Fibroblast of skin of right biceps (primary cell): ENCODE measurements at regions not wholly inside any gene's neighbourhood (a gene's known extent, or its start where the extent isn't known, plus 50 kb on each side); places are given as distances from the start of the nearest gene placed in this dataset.
A peak's percentile ranks its signal among the peaks of the same experiment; 100 is the strongest.
"Not testable (repeated sequence)": the region's sequence is repeated elsewhere in the genome, so short reads cannot be mapped to it uniquely, and the experiment has no call there.

Source experiments
- DNase-seq: peaks from one replicate; pipeline ENCODE4 v3.0.0-alpha.2; 2013

DNA sequence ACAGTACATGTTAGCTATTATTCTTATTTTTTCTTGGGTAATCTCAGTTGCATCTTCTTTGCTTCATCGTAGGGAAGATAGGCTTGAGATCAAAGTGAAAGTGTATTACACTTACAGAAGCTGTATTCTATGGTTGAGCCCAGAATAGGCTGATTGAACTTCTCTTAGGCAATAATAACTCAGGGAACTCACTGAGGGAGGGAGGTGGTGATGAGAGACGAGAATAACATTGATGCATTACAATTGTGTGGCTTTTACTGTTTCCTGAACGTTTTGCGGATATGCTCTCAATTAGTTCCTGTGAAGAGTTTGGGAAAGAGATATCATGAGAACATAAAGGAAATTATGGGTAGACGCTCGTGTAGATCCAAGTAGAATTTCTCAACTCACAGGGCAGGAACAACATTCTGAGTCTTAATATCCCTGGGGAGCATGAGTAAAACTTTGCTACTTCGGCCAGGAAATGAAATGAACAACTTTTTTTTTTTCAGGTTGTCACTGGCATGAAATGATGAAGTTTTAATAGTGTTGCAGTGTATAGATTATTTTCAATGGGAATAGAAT is 302.2 kb downstream of the TUSC7 start:
- DNase-seq = peak; percentile 51

DNA sequence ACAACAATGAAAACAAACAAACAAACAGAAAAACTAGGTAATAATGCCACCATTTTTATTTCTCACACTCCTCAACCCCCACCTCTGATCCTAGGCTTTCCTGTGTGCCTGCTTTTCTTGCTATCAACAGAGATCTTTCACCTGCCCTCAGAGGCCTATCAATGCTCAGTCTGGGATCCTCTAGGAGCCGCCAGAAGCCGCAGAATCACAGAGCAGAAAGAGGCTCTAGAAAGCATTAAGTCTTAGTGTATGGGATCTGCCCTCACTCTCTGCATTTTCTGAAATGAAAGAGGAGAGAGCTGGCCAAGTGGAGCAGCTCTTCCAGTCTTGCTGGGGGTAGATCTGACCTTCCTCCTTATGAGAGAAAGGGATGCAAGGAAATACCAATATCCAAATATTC is 306.8 kb downstream of the TUSC7 start:
- DNase-seq = peak; percentile 10

DNA sequence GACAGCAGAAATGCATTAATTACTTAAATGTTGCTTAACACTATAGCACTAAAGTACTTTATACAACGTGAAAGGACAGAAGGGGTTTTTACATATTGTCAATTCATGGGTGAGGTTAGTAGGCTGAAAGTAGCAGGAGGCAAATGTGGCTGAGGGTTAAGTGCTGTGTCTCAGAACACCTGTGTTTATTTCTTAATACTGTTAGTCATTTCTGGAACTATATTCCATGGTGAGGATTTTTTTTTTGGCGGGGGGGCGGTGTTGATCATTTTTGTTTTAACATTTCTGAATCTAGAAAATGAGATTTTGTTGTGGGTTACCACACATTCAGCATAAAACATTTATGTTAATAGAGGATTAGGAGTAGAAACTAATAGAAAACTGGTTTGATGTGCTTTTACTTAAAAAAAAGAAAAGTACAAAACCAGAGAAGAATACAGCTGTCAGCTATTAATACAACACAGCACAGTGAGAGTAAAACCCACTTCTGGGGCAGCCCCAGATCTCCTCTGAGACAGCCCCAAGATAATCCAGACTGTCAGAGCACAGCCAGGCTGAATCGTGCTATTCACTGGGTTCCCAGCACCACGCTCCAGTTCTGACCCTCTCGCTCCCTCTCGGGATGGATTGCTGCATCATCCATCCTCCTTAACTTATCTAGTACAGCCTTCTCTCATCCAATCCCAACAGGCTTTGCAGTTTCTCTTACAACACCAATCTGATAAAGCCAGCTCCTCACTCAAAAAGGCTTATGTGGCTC is 307.7 kb downstream of the TUSC7 start:
- no peak for DNase-seq

DNA sequence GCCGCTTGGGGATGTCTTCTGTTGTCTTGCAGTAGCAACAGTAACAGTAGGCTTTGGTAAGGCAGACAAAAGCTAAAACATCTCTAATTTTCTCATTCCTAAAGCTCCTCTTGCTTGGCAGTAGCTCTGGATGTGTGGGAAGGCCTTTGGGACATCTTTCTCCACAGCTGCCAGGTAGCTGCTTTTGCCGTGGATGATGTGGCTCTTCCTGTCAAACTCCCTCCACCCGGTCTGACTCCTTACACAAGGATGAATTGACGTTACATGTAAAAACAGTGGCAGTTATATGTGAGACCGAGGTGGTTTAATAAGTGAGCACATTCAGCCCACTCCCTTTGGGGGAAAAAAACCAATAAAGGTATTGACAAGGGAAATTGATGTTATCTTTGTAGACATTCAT is 309.1 kb downstream of the TUSC7 start:
- DNase-seq = no peak

DNA sequence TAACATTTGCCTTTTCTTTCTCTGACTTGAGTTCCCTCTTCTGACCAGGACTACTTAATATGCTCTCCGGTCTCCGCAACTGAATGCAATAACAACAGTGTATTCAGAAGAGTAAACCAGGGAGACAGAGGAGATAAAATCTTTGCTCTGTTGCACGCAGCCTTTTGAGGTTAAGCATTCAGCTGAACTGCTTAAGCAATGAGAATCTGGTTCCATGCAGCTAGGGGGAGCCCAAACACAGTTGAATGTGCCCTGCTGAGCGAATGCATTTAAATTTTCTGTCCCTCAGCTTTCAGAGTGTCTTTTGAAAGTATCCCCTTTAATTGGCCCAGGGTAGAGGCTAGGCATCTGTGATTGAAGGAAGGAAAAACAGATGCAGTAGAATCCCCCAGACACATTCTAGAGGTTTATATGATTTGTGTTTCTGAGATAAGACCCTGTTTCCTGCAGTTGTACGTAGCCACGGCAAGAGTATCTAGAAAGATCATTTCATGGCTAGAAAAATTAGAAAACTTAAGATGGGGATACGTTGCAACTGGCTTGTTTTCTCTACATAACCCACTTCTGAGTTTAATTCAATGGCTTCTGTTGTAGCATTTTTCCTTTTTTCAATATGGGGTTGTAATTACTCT is 309.6 kb downstream of the TUSC7 start:
- DNase-seq = peak; percentile 66

DNA sequence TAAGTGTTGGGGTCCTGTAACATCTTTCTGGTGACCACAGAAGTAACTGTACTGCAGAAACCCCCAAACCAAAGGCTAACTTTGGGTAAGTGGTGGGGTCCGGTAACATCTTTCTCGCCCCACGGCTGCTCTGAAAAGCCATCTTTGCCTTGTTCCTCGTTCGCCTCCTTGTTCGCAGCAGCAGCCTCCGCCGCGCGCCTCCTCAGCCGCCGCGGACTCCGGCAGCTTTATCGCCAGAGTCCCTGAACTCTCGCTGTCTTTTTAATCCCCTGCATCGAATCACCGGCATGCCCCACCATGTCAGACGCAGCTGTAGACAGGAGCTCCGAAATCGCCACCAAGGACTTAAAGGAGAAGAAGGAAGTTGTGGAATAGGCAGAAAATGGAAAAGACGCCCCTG is 316.8 kb downstream of the TUSC7 start:
- DNase-seq = no peak

DNA sequence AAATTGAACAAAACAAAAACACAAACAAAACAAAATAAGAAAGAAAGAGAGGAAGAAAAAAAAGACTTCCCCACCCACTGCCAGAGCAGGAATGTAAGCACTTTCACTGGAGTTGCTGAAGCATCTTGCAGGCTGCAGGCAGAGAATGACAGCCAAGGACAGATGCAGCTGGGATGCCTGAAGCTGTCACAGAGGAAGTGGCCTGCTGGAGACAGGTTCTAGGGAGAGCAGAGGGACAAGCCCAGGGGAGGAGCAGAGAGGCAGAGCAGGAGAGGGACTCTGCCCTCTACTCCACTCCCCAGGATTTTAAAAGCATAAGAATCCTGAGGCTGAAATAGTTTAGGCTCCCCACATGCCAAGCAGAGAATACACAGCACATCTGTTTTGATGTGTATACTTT is 326.2 kb downstream of the TUSC7 start:
- DNase-seq = peak; percentile 32

DNA sequence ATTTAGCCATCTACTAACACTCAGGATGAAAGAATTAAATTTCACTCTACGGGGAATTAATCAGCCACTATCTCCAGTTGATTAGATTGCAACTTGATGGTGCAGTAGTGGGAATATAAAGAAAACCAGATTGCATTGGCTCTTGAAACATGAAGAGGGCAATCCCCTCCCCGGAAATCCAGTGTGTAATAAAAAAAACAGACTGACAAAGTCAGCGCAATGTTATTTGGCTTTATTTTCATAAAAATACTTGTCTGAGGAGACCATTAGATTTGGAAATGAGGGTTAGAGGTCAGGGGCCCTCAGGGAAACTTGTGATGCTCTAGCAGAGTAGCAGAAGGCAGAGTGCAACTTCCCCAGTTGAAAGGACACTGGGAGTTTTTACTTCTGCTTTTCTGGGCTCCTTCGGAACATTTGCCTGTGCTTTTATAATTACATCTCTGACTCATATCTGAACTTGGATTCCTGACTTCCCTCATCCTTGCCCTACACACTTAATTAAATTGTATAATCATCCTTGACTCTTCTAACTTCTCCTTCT is 326.8 kb downstream of the TUSC7 start:
- peak; percentile 78 for DNase-seq

DNA sequence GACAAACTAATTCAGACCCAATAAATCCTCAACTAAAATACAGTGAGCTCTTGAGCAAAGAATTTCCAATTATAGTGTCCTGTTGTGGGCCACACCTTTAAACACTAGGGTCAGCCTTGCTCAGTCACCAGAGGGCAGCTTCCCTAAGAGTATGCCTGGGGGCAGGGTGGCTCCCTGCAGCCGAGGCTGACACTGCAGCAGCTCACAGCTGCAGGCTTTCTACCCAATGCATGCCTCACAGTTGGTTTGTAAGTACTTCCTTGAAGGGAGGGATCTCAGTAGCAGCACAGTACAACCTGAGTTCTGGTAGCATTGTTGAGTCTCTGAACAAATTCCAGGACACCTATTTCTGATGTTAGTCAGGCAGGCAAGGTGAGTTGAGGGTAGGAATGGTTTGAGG is 335.6 kb downstream of the TUSC7 start:
- no peak for DNase-seq

DNA sequence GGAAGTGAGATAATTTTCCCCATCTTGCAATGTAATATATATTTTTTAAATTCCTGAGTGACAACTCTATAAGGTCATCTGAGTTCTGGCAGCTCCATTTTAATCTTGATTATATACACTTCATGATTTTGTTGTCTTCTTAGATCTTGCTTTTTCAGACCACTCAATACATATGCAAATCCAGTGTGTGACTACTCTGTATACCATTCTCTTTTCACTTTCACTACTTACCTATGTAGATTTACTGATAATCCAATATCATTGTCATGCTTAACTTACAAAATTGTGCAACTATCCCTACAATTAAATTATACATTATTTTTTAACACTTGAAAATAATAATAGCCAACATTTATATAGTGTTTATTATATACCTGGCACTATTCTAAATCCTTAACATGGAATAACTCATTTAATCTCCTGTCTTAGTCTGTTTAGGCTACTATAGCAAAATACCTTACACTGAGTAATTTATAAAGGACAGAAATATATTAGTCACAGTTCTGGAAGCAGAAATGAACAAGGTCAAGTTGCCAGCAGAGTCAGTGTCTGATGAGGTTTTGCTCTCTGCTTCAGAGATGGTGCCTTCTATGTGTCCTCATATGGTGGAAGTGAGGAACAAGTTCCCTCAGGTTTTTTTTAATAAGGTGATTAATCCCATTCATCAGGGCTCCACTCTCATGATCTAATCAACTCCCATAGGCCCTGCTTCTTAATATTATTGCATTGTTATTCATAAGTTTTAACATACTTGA is 338.5 kb downstream of the TUSC7 start:
- no peak for DNase-seq

DNA sequence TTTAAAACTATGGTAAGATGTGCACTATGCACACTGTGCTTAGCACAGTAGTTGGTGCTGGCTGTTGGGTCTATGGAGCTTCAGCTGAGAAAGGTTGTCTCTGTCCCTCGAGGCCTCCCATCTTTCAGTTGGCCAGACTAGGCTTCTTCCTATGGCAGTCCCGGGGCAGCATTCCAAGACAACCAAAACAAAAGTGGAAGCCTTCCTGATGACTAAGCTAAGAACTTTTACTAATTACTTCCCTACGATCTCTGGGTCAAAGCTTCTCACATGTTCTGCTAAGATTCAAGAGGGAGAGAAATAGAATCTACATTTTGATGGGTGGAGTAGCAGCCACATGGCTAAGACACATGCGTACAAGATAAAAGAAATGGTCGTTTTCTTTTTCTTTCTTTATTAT is 342.8 kb downstream of the TUSC7 start:
- DNase-seq = peak; percentile 88

DNA sequence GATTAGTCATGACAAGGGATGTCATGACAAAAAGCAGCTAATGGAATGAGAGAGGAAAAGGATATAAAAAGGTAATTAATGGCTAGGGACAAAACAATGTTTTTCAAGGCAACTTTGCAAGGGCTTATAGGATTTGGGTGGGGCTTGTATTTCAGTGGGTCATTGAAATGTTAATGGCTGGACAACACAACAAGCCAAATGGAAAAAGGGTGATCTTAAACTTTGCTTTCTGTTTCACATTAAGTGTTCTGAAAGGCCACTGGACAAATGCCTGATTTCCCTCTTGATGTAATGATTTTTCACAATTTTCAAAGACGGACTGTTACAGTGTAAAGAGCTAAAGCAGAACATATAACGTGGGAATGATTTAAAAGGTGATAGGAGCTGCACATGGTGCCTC is 345.0 kb downstream of the TUSC7 start:
- no peak for DNase-seq

DNA sequence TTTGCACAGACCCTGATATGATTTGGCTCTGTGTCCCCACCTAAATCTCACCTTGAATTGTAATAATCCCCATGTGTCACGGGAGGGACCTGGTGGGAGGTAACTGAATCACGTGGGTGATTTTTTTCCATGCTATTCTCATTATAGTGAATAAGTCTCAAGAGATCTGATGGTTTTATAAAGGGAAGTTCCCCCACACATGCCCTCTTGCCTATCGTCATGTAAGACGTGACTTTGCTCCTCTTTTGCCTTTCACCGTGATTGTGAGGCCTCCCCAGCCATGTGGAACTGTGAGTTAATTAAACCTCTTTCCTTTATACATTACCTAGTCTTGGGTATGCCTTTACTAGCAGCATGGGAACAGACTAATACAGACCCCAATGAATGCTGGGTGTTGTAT is 347.4 kb downstream of the TUSC7 start:
- DNase-seq = not testable (repeated sequence)

DNA sequence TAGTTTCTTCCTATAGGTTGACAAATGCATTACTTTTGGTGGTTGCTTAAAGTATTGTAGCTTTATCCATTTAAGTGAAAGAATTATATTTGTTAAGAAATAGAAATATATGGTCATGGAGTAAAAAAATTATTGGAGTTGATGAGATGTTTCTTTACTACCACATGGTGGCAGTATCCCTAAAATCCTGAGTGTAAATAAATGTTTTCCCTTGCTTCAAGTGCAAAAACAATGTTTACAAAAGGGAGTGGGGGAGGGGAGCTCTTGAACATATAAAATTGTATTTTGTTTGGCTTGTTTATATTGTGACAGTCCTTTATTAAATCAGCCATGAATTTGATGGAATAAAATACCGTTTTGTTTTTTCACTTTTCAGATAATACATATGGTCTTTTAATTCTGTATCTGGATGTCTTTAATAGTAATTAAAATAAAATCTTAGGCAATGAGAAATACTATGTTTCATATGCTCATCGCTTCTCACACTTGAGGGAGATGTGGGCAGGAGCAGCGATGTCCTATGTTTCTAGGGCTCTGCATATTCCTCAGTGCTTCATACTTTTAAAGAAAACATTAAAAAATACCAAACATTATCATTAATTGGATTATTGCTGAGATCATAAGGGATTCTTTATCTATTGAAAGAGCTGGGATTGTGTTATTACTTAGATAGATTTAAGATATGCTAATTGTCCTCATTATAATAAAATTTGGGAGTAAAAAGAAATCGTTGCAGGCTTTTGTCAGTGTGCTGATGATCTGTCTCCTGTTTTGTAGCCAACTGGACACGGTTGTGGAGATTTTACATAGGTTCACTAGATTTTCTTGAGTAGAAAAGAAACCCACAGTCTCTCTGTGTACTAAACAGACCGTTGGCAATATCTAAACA is 349.7 kb downstream of the TUSC7 start:
- peak; percentile 29 for DNase-seq

DNA sequence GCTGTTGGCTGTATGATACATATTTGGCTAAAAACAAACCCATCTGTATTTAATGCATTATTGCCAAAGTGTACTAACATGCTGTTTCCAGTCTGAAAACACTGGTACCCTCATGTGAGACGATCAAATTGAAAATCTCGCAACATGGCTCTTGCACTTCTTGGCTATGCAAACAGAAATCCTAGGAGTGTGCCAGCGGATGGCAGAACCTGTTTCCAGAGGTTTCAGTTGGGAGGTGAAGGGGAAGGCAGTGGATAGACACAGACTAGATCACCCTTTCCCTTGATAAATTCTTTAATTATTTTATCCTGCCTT is 350.3 kb downstream of the TUSC7 start:
- no peak for DNase-seq

DNA sequence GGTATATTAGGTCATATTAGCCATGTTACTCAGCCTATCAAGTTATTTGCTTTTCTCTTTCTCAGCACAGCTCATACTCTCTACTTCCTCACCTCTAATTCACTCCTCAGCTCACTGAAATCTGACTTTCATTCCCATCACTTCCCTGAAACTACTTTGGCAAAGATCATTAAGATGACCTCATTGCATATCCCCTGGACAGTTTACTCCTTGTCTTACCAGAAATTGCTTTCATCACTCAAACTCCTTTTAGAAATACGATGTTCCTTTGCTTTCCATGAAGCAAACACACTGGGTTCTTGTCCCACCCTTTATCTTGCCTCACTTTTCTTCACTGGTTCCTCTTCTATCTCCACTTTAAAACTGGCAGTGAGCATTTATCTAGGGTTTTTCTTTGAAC is 354.4 kb downstream of the TUSC7 start:
- DNase-seq = peak; percentile 60

DNA sequence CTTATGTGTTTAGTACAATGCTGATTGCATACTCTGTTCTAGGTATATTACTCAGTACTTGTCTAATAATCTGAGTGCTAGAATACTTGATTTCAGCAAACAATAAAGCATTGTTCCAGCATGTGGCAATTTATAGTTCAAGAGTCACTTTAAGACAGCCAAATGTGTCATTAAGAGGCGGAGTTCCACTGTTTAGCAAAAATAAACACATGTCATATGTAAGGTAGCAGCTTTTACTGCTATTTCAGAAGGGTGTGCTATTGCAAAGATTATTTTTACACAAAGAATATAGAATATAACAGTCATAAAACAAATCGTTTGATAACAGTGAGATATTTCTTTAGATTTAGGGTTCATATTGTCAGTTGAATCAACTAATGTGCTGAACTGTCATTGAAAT is 358.7 kb downstream of the TUSC7 start:
- no peak for DNase-seq

DNA sequence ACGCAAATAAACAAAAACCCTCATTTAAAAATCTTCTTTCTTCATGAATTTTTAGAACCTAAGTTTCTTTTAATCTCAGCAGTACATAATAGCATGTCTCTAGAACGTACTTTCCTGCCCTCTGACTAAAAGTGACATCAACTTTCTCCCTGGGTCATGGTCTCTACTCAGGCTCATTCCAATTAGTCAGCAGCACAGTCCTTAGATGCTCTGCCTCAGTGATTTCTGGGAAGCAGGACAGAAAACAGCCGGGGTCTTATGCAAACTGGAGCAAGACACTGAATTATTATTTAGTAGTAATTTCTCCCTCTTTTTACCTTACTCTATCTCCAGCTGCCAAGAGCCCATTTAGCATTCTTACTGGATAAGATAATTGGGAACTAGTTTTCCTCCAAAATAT is 365.2 kb downstream of the TUSC7 start:
- peak; percentile 20 for DNase-seq

DNA sequence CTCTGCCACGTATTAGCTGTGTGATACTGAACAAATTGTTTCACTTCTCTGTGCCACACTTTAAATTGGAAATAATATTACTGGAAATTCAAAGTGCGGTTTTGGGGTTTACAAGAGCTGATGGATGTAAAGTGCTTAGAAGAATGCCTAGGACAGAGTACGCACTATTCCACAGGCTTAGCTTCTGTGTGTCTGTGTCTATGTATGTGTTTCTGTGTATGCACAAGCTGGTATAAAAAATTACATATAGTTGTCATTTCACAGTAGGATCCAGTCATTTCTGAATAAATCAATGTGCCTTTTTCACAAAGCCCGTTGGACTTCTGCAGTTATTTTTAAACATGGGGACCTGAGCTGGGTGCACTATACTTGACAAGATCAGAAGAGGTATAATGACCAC is 370.4 kb downstream of the TUSC7 start:
- DNase-seq = no peak

DNA sequence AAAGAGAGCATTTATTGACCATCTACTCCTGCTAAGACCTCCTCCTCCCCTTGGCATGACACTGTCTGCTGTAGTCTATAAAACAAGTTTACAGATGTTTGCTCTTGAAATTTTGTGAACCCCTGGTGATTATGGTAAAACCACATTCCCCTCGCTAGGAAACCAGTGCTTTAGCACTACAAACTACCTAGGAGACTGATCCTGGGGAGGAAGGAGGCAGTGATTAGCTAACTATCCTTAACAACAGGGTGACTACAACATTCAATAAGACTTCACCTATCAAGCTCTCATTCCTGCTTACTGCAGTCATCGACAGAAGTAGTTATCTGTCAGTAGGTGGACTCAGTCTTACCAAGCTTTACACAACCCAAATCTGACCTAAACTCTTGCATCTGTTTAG is 371.3 kb downstream of the TUSC7 start:
- DNase-seq = no peak

DNA sequence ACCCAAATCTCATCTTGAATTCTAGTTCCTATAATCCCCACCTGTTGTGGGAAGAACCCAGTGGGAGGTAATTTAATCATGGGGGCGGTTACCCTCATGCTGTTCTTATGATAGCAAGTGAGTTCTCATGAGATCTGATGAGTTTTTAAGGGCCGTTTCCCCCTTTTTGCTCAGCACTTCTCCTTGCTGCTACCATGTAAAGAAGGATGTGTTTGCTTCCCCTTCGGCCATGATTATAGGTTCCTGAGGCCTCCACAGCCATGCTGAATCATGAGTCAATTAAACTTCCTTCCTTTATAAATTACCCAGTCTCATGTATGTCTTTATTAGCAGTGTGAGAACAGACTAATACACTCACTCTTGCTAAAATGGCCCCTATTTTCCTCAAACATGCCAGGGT is 374.7 kb downstream of the TUSC7 start:
- no peak for DNase-seq

DNA sequence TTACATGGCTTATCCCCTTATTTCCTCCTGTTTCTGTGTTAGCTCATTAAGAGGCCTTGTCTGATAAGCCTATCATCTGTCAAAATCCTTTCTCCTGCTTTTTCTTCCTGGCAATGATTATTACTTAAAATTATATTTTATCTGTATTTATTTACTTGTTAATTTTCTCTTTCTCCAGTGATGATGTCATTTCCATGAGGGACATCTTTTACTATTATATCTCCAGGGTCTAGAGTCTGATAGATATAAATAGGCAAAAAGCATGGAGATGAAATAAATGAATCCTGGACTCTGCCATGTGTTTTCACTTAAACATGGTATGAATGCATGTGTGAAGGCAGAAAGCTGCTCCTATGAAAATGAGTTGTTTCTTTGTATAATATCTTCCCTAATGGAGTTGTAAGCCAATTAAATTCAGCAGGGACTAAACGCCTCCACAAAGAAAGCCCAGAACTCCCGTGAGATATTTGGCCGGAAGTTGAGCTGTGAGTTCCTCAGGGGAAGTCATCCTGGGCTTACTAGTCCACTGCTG is 375.2 kb downstream of the TUSC7 start:
- DNase-seq = peak; percentile 30
